SU-DHL-6 (cell line): ENCODE measurements at regions not wholly inside any gene's neighbourhood (a gene's known extent, or its start where the extent isn't known, plus 50 kb on each side); places are given as distances from the start of the nearest gene placed in this dataset.

Experiments used
- H2AFZ ChIP-seq: fragments of 200-600 bp; sonication (generic); 2 replicates; pipeline ENCODE4 v1.6.1; 2014; ENCODE audit warnings: low read depth, mild to moderate bottlenecking, moderate library complexity, mixed read lengths, antibody characterized with exemption, low read length; ENCODE audit not compliant: severe bottlenecking
- H3F3A ChIP-seq: fragments of 200-600 bp; shearing (Covaris generic); 2 replicates; pipeline ENCODE4 v1.6.0; 2016; ENCODE audit warnings: antibody characterized with exemption, mild to moderate bottlenecking; ENCODE audit not compliant: insufficient read depth
- H3K27ac ChIP-seq: fragments of 200-600 bp; sonication (generic); 2 replicates; pipeline ENCODE4 v1.5.1; 2016; ENCODE audit warnings: low read depth, mild to moderate bottlenecking, low read length, moderate library complexity, mixed read lengths
- H3K27me3 ChIP-seq: fragments of 200-600 bp; sonication (generic), shearing (Covaris generic); 2 replicates; pipeline ENCODE4 v1.6.0; 2014; ENCODE audit warnings: mild to moderate bottlenecking, low read length
- H3K36me3 ChIP-seq: fragments of 200-600 bp; sonication (generic); 2 replicates; pipeline ENCODE4 v1.6.1; 2014; ENCODE audit warnings: mild to moderate bottlenecking, low read length, mixed read lengths
- H3K4me2 ChIP-seq: fragments of 300-600, 200-600 bp; shearing (Covaris generic), sonication (generic); 2 replicates; pipeline ENCODE4 v1.6.0; 2014; ENCODE audit warnings: low read length, low read depth, mild to moderate bottlenecking; ENCODE audit not compliant: poor library complexity, severe bottlenecking
- H3K4me3 ChIP-seq: fragments of 200-600 bp; sonication (generic); 2 replicates; pipeline ENCODE4 v1.5.1; 2014; ENCODE audit warnings: antibody characterized with exemption, low read length, mild to moderate bottlenecking, mixed read lengths; ENCODE audit not compliant: insufficient read depth, poor library complexity, severe bottlenecking
- H3K79me2 ChIP-seq: fragments of 200-600 bp; sonication (generic); 2 replicates; pipeline ENCODE4 v1.6.1; 2014; ENCODE audit warnings: mild to moderate bottlenecking, low read length, moderate library complexity; ENCODE audit not compliant: insufficient read depth
- H3K9ac ChIP-seq: fragments of 200-600 bp; sonication (generic); 2 replicates; pipeline ENCODE4 v1.7.0; 2014; ENCODE audit warnings: mild to moderate bottlenecking, low read length
- H3K9me2 ChIP-seq: fragments of 200-600 bp; sonication (generic); replicated peaks from 2 replicates; pipeline ENCODE4 v1.6.1; 2014; ENCODE audit warnings: low read length; ENCODE audit not compliant: insufficient read depth
- H3K9me3 ChIP-seq: fragments of 200-600 bp; sonication (generic); 2 replicates; pipeline ENCODE4 v1.6.1; 2014; ENCODE audit warnings: low read length, mixed read lengths; ENCODE audit not compliant: insufficient read depth
- H4K20me1 ChIP-seq: fragments of 200-600 bp; sonication (generic); 2 replicates; pipeline ENCODE4 v1.6.1; 2014; ENCODE audit warnings: low read depth, mild to moderate bottlenecking, antibody characterized with exemption, low read length, moderate library complexity, mixed read lengths
- EZH2phosphoT487 ChIP-seq: fragments of 200-600 bp; sonication (generic), shearing (Covaris generic); conservative IDR thresholded peaks from 2 replicates; pipeline ENCODE4 v1.6.1; 2018; ENCODE audit warnings: mild to moderate bottlenecking, antibody characterized with exemption, low read length, moderate library complexity, mixed read lengths
- TF ChIP-seq, protein P1 (sequence below): fragments of 200-600 bp; sonication (generic); IDR thresholded peaks from one replicate; pipeline ENCODE4 v1.5.1; 2017; ENCODE audit warnings: antibody characterized with exemption, mild to moderate bottlenecking, low read length, moderate library complexity; ENCODE audit not compliant: insufficient read depth, poor library complexity, severe bottlenecking

DNA sequence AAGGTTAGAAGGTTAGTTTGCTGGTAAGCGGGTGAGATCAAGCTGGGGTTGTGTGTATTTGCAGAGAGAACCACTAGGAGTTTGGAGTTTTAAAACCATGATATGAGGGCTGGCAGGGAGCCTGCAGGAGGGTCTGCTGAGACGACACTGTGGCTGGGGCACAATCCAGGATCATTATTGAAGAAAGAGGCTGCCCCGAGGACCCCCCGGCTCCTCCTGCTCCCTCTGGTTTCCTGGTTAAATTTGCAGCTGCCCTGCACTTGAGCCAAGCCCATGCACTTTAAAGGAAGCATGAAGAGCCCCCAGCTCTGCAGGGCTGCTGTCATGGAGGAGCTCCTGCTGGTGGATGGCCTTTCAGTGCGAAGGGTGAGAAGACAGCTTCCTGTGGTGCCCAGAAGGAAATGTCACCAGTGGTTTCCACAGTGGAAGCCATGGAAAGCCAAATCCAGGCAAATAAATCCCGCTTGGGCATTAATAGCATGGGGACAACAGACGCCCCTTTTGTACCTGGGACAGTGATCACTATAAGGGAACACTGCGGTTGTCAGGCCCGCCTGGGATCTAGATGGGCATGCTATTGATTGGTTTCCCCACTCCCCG is 140.7 kb downstream of the NSG2 start:
- Histone ChIP-seq H3K9me2 (no peaks in the 10 kb centered on the region), H3K36me3 (no peaks in the 10 kb centered on the region), H3K4me2 (no peak overlapping the region), H3K27me3 (no peaks in the 10 kb centered on the region), H3K79me2 (no peaks in the 10 kb centered on the region), H2AFZ (no peak overlapping the region), H3F3A (no peaks in the 10 kb centered on the region), H4K20me1 (no peaks in the 10 kb centered on the region), H3K27ac (no peak overlapping the region), H3K9me3 (no peaks in the 10 kb centered on the region), H3K4me3 (no peak overlapping the region), H3K9ac (no peak overlapping the region)
- TF ChIP-seq EZH2phosphoT487 = no peak
- TF ChIP-seq, protein P1, sequence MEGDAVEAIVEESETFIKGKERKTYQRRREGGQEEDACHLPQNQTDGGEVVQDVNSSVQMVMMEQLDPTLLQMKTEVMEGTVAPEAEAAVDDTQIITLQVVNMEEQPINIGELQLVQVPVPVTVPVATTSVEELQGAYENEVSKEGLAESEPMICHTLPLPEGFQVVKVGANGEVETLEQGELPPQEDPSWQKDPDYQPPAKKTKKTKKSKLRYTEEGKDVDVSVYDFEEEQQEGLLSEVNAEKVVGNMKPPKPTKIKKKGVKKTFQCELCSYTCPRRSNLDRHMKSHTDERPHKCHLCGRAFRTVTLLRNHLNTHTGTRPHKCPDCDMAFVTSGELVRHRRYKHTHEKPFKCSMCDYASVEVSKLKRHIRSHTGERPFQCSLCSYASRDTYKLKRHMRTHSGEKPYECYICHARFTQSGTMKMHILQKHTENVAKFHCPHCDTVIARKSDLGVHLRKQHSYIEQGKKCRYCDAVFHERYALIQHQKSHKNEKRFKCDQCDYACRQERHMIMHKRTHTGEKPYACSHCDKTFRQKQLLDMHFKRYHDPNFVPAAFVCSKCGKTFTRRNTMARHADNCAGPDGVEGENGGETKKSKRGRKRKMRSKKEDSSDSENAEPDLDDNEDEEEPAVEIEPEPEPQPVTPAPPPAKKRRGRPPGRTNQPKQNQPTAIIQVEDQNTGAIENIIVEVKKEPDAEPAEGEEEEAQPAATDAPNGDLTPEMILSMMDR = no peak

DNA sequence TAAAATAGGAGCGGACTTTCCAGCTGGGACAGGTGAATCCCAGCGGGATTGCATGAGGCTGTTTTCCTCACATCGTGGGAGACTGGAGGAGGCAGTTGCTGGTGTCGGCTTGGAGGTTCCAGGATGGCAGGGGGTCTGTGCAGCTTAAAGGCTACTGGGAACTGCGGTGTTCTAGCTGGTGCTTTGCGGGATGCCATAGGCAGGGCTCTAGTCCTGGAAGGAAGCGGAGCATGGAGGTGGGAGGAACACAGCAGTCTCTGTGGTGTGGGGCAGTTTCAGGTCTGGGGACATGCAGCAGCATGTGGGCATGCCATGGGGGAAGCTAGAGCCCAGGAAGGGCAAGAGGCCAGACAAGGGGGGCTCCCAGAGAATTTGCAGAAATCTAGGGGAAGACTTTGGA is 141.5 kb downstream of the NSG2 start:
- Histone ChIP-seq H3K27me3 (no peaks in the 10 kb centered on the region), H3K4me2 (no peak overlapping the region), H4K20me1 (no peaks in the 10 kb centered on the region), H3F3A (no peaks in the 10 kb centered on the region), H3K36me3 (no peaks in the 10 kb centered on the region), H3K9ac (no peak overlapping the region), H2AFZ (no peak overlapping the region), H3K9me2 (no peaks in the 10 kb centered on the region), H3K79me2 (no peaks in the 10 kb centered on the region), H3K27ac (no peak overlapping the region), H3K4me3 (no peak overlapping the region), H3K9me3 (no peaks in the 10 kb centered on the region)
- TF ChIP-seq, protein P1 = no peak
- no peak for TF ChIP-seq EZH2phosphoT487

DNA sequence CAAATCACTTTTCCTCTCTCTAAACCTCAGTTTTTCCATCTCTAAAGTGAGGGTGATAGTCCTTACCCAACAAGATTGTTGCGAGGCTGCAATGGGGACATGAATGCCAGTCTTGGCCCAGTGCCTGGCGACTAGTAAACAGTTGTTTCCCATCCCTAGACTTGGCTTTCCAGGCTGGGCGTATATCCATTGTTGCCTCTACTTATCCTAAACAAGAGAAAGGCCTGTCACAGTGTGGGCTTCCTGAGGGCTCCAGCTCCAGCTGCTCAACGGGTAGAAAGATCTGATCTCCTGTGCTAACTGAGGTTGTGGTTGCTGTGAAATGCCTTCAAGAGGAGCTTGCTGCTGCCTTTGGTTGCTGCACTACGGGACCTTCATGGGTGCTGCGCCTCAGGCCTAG is 142.0 kb downstream of the NSG2 start:
- Histone ChIP-seq H3K9me2 (no peaks in the 10 kb centered on the region), H3K36me3 (no peaks in the 10 kb centered on the region), H3K27ac (no peak overlapping the region), H3K79me2 (no peaks in the 10 kb centered on the region), H3K9me3 (no peaks in the 10 kb centered on the region), H3K9ac (no peak overlapping the region), H2AFZ (no peak overlapping the region), H3K4me2 (no peak overlapping the region), H3K4me3 (no peak overlapping the region), H3K27me3 (no peaks in the 10 kb centered on the region), H3F3A (no peaks in the 10 kb centered on the region), H4K20me1 (no peaks in the 10 kb centered on the region)
- TF ChIP-seq EZH2phosphoT487 = no peak

DNA sequence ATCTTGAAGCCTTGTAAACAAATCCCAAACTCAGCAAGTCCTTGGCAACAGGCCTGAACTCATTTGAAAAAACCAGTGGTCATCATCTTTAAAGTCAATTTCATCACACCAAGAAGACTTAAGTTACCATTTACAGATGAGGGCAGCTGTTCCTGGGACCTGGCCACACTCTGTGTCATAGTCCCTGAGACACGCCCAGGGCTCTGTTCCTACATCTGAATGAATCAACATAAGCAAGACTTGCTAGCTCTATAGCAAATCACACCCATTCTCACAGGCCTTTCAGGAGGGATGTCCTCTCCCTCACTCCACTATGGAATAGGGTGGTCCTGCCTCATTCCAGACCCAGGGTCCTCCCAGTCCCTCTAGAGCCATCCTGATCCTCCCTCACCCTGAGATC is 142.8 kb downstream of the NSG2 start:
- no peaks in the 10 kb centered on the region for H3K9me2 ChIP-seq
- no peak overlapping the region for H3K9ac ChIP-seq
- H3K27ac ChIP-seq = no peak overlapping the region
- H3K36me3 ChIP-seq = no peaks in the 10 kb centered on the region
- no peak overlapping the region for H2AFZ ChIP-seq
- H3K27me3 ChIP-seq = no peaks in the 10 kb centered on the region
- no peak overlapping the region for H3K4me3 ChIP-seq
- H3F3A ChIP-seq = no peaks in the 10 kb centered on the region
- TF ChIP-seq EZH2phosphoT487 = no peak
- H4K20me1 ChIP-seq = no peaks in the 10 kb centered on the region
- H3K79me2 ChIP-seq = no peaks in the 10 kb centered on the region
- H3K9me3 ChIP-seq = no peaks in the 10 kb centered on the region
- no peak overlapping the region for H3K4me2 ChIP-seq
